GM18858 (cell line): ENCODE measurements at regions not wholly inside any gene's neighbourhood (a gene's known extent, or its start where the extent isn't known, plus 50 kb on each side); places are given as distances from the start of the nearest gene placed in this dataset.
"Not testable (repeated sequence)": the region's sequence is repeated elsewhere in the genome, so short reads cannot be mapped to it uniquely, and the experiment has no call there.

Experiments
- ATAC-seq: cut with Tn5 transposase; IDR thresholded peaks from one replicate; pipeline ENCODE4 v1.9.1; 2021; ENCODE audit not compliant: unreplicated experiment

- no peak for ATAC-seq
These were observed 562.1 kb downstream of the DACH1 start for GRCh38 chr13:71304861-71305260.

GRCh38 chr13:71303144-71303543 lies 563.9 kb downstream of the DACH1 start:
- ATAC-seq = no peak

GRCh38 chr13:71300602-71301001 lies 566.4 kb downstream of the DACH1 start:
- ATAC-seq = no peak

- no peak for ATAC-seq
These were observed 575.2 kb downstream of the DACH1 start for GRCh38 chr13:71291842-71292146.

GRCh38 chr13:71290963-71291841 lies 575.8 kb downstream of the DACH1 start:
- ATAC-seq = peak; percentile 91

GRCh38 chr13:71289980-71290379 lies 577.0 kb downstream of the DACH1 start:
- ATAC-seq = not testable (repeated sequence)

- ATAC-seq = peak; percentile 36
These were observed 581.3 kb downstream of the DACH1 start for GRCh38 chr13:71285700-71286099.

GRCh38 chr13:71278512-71278911 lies 588.5 kb downstream of the DACH1 start:
- ATAC-seq = no peak

GRCh38 chr13:71274923-71275608 lies 591.9 kb downstream of the DACH1 start:
- peak; percentile 95 for ATAC-seq

- no peak for ATAC-seq
These were observed 605.7 kb downstream of the DACH1 start for GRCh38 chr13:71261256-71261655.

GRCh38 chr13:71260246-71260645 lies 606.8 kb downstream of the DACH1 start:
- ATAC-seq = no peak

GRCh38 chr13:71255633-71256032 lies 611.4 kb downstream of the DACH1 start:
- no peak for ATAC-seq

GRCh38 chr13:71254384-71254783 lies 612.6 kb downstream of the DACH1 start:
- no peak for ATAC-seq

- no peak for ATAC-seq
These were observed 614.8 kb downstream of the DACH1 start for GRCh38 chr13:71252184-71252704.

GRCh38 chr13:71251292-71251951 lies 615.6 kb downstream of the DACH1 start:
- ATAC-seq = no peak

- no peak for ATAC-seq
These were observed 618.0 kb downstream of the DACH1 start for GRCh38 chr13:71249011-71249410.

- ATAC-seq = no peak
These were observed 622.8 kb downstream of the DACH1 start for GRCh38 chr13:71244161-71244560.

- ATAC-seq = no peak
These were observed 624.8 kb downstream of the DACH1 start for GRCh38 chr13:71242201-71242600.

- peak; percentile 62 for ATAC-seq
These were observed 626.1 kb downstream of the DACH1 start for GRCh38 chr13:71240911-71241310.

- no peak for ATAC-seq
These were observed 629.7 kb downstream of the DACH1 start for GRCh38 chr13:71237332-71237731.

GRCh38 chr13:71219698-71220415 lies 647.1 kb downstream of the DACH1 start:
- ATAC-seq = no peak
